Calu3 (cell line): ENCODE measurements at regions not wholly inside any gene's neighbourhood (a gene's known extent, or its start where the extent isn't known, plus 50 kb on each side); places are given as distances from the start of the nearest gene placed in this dataset.

Experiments
- BruUV-seq: library from RNA; stranded (reverse); fragments of 400-500 nt; replicated peaks from 2 replicates; lab custom pipeline; 2021; lab: Mats Ljungman, UMichigan
- CTCF ChIA-PET: fragments of 300-600 bp; sonication (Branson Sonifier 250); formaldehyde crosslinking; loops from one replicate; lab custom pipeline; 2022; ENCODE audit warnings: antibody characterized with exemption; lab: Charles Lee
- DNase-seq: peaks from one replicate; pipeline ENCODE4 v3.0.0; 2022
- H3K27ac Mint-ChIP-seq: one replicate; pipeline ENCODE4 v1.8.0; 2022; ENCODE audit warnings: mixed read lengths; ENCODE audit not compliant: unreplicated experiment
- H3K27me3 Mint-ChIP-seq: one replicate; pipeline ENCODE4 v1.8.0; 2022; ENCODE audit warnings: mixed read lengths; ENCODE audit not compliant: unreplicated experiment
- H3K36me3 Mint-ChIP-seq: one replicate; pipeline ENCODE4 v1.8.0; 2022; ENCODE audit warnings: mild to moderate bottlenecking, moderate library complexity, mixed read lengths; ENCODE audit not compliant: insufficient read depth, unreplicated experiment
- H3K4me1 Mint-ChIP-seq: one replicate; pipeline ENCODE4 v1.8.0; 2022; ENCODE audit warnings: mild to moderate bottlenecking, low read depth, mixed read lengths; ENCODE audit not compliant: unreplicated experiment
- H3K4me3 Mint-ChIP-seq: one replicate; pipeline ENCODE4 v1.8.0; 2022; ENCODE audit warnings: mild to moderate bottlenecking, low read depth, moderate library complexity, mixed read lengths; ENCODE audit not compliant: unreplicated experiment
- H3K9me3 Mint-ChIP-seq: one replicate; pipeline ENCODE4 v1.8.0; 2022; ENCODE audit warnings: low read depth, mixed read lengths; ENCODE audit not compliant: unreplicated experiment
- intact Hi-C: fragments of 100-400 bp; cut with micrococcal nuclease; formaldehyde crosslinking; loops from one replicate; pipeline ENCODE4 v1.10.0; 2022; ENCODE audit not compliant: unreplicated experiment
- TF ChIP-seq, protein P1 (sequence below): fragments of 200-600 bp; IDR thresholded peaks from one replicate; pipeline ENCODE4 v1.8.0; 2022; ENCODE audit warnings: antibody characterized with exemption; ENCODE audit not compliant: unreplicated experiment

DNA sequence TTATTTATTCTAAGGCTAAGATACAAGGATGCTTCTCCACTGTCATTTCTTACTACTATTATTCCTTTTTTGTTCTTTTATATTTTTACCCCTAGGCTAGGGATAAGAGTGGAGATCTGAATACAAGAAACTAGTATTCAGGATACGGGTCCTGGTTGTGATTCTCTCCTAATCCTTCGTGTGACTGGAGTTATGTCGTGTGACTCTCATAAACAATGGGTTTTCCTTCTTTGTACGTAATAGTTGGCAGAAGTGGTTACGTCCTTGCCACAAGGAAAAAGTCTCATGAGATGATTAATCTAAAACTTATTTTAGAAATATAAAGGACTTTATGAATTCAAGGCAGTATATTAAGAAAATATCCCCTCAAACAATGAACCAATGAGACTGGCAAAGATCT lies 497.2 kb upstream of the FAM241A start:
- H3K9me3 Mint-ChIP-seq, result no peaks in the 10 kb centered on the region
- H3K4me1 Mint-ChIP-seq, result no peaks in the 10 kb centered on the region
- intact Hi-C loops, result loop anchor here (10.0 kb wide), 1 partner anchor 417 kb away; no protein-coding TSS in a partner anchor
- no peak for DNase-seq
- TF ChIP-seq, protein P1, sequence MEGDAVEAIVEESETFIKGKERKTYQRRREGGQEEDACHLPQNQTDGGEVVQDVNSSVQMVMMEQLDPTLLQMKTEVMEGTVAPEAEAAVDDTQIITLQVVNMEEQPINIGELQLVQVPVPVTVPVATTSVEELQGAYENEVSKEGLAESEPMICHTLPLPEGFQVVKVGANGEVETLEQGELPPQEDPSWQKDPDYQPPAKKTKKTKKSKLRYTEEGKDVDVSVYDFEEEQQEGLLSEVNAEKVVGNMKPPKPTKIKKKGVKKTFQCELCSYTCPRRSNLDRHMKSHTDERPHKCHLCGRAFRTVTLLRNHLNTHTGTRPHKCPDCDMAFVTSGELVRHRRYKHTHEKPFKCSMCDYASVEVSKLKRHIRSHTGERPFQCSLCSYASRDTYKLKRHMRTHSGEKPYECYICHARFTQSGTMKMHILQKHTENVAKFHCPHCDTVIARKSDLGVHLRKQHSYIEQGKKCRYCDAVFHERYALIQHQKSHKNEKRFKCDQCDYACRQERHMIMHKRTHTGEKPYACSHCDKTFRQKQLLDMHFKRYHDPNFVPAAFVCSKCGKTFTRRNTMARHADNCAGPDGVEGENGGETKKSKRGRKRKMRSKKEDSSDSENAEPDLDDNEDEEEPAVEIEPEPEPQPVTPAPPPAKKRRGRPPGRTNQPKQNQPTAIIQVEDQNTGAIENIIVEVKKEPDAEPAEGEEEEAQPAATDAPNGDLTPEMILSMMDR, result no peak
- H3K36me3 Mint-ChIP-seq, result no peaks in the 10 kb centered on the region
- CTCF ChIA-PET, result no interaction called here
- no peaks in the 10 kb centered on the region for H3K27me3 Mint-ChIP-seq
- H3K4me3 Mint-ChIP-seq, result no peak overlapping the region
- H3K27ac Mint-ChIP-seq, result no peak overlapping the region
- no TSS peak for BruUV-seq

DNA sequence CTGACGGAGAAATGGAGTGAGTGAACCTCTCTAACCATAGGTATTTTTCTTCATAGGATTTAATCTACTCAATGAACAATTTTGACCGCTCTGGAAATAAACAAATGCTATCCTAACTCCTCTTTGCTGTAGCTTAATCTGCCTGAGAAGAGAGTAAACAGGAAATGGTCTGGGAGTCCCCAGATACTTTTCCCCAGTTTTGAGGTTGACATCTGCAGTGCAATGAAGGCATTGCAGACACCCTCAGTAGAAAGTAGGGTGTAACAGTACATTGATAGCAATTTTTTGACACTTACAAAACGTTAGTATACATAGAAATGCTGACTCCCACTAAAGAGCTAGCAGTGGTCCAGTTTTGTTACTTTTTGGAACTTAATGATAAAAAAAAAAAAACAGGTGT lies 495.9 kb upstream of the FAM241A start:
- no peak for DNase-seq
- H3K27ac Mint-ChIP-seq, result no peak overlapping the region
- H3K4me1 Mint-ChIP-seq, result no peaks in the 10 kb centered on the region
- BruUV-seq, result no TSS peak
- no peaks in the 10 kb centered on the region for H3K27me3 Mint-ChIP-seq
- no peaks in the 10 kb centered on the region for H3K9me3 Mint-ChIP-seq
- no peaks in the 10 kb centered on the region for H3K36me3 Mint-ChIP-seq
- CTCF ChIA-PET, result no interaction called here
- intact Hi-C loops, result loop anchor here (10.0 kb wide), 1 partner anchor 415 kb away; no protein-coding TSS in a partner anchor
- no peak overlapping the region for H3K4me3 Mint-ChIP-seq
- TF ChIP-seq, protein P1, result no peak

DNA sequence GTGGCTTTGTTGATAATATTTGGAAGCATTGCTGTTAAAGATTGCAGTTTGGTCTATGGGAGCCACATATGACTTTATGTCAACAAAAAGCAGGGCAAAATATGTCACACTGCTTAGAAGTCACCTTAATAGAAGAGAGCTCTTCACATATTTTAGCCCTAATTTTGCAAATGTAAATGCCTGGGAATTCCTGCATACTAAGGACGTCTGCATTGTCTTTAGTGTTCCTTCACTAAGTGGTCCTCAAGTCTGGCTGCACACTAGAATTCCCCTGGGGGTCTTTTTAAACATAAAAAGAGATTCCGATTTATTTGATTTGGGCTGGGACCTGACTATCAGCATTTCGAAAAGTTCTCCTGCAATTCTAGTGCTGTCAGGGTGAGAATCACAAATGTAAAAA lies 495.1 kb upstream of the FAM241A start:
- Mint-ChIP-seq H3K36me3 (no peaks in the 10 kb centered on the region), H3K27ac (no peak overlapping the region), H3K27me3 (no peaks in the 10 kb centered on the region), H3K9me3 (no peaks in the 10 kb centered on the region), H3K4me3 (no peak overlapping the region), H3K4me1 (no peaks in the 10 kb centered on the region)
- intact Hi-C loops, result no loop called here
- no peak for DNase-seq
- BruUV-seq, result no TSS peak
- CTCF ChIA-PET, result no interaction called here
- TF ChIP-seq, protein P1, result no peak

DNA sequence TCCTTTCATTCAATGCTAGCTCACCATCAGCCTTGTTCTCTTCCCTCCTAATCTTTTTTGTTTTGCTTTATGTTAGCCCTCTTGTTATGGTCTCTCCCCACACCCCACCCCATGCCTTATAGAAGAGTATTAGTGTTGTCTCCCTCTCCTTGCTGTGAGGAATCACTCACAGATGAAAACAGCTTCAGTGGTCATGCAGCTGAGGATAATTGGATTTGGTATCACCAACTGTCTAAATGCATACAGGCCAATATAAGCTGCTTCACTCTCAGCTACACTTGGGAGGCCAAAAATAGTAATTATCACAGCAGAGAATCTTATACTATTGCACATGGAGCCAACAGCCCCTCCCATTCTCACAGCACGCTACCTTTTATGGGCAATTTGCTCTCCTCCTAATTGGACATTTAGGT lies 494.6 kb upstream of the FAM241A start:
- no peaks in the 10 kb centered on the region for H3K4me1 Mint-ChIP-seq
- no peak for DNase-seq
- H3K4me3 Mint-ChIP-seq, result no peak overlapping the region
- CTCF ChIA-PET, result no interaction called here
- intact Hi-C loops, result no loop called here
- H3K27me3 Mint-ChIP-seq, result no peaks in the 10 kb centered on the region
- BruUV-seq, result no TSS peak
- no peak overlapping the region for H3K27ac Mint-ChIP-seq
- H3K36me3 Mint-ChIP-seq, result no peaks in the 10 kb centered on the region
- TF ChIP-seq, protein P1, result no peak
- H3K9me3 Mint-ChIP-seq, result no peaks in the 10 kb centered on the region
